HG03520 (cell line): ENCODE measurements at regions not wholly inside any gene's neighbourhood (a gene's known extent, or its start where the extent isn't known, plus 50 kb on each side); places are given as distances from the start of the nearest gene placed in this dataset.
"Not testable (repeated sequence)": the region's sequence is repeated elsewhere in the genome, so short reads cannot be mapped to it uniquely, and the experiment has no call there.

Experiments
- ATAC-seq: cut with Tn5 transposase; IDR thresholded peaks from one replicate; pipeline ENCODE4 v1.9.1; 2021; ENCODE audit warnings: mild to moderate bottlenecking, moderate library complexity; ENCODE audit not compliant: unreplicated experiment

DNA sequence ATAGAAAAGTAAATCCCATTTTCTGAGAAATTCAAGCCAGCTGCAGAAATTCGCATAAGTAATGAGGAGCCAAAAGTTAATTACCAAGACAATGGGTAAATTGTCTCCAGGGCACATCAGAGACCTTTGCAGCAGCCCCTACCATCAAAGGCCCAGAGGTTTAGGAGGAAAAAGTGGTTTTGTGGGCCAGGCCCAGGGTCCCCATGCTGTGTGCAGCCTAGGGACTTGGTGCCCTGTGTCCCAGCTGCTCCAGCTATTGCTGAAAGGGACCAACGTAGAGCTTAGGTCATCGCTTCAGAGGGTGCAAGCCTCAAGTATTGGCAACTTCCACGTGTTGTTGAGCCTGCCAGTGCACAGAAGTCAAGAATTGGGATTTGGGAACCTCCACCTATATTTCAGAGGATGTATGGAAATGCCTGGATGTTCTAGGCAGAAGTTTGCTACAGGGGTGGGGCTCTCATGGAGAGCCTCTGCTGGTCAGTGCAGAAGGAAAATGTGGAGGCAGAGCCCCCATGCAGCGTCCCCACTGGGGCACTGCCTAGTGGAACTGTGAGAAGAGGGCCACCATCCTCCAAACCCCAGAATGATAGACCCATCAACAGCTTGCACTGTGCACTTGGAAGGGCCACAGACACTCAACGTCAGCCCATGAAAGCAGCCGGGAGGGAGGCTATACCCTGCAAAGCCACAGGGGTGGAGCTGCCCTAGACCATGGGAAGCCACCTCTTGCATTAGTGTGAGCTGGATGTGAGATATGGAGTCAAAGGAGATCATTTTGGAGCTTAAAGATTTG lies 731.3 kb upstream of the GRAMD2B start:
- not testable (repeated sequence) for ATAC-seq

DNA sequence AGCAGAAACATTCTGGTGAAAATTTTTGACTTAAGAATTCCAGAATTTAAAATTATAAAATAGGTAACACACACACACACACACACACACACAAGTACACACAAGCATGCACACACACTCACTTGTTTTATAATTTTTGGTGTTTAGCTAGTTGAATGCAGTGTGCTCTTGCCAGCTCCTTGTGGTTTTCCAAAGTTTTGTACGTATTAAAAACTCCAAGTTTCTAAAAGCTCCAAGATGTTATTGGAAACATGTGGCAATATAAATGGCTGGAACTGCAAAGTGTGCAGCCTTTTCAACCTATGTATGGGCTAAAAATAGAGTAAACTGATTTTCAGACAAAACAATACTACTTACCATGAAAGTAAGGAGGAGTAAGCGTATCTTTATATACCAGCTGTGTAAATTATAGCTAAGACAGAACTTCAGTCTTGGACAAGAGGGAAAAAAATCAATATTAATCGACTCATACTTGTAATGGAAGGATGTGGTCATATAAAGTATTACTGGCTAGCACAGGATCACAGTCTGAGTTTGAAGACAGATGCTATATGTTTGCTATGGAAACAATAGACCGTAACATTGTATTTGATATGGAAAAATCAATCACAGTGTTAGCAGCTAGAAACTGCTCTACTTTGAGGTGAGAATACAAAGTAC lies 727.1 kb upstream of the GRAMD2B start:
- no peak for ATAC-seq

- ATAC-seq = no peak
Measured at GRCh38 chr5:125696762-125697161, 726.4 kb upstream of the GRAMD2B start.

DNA sequence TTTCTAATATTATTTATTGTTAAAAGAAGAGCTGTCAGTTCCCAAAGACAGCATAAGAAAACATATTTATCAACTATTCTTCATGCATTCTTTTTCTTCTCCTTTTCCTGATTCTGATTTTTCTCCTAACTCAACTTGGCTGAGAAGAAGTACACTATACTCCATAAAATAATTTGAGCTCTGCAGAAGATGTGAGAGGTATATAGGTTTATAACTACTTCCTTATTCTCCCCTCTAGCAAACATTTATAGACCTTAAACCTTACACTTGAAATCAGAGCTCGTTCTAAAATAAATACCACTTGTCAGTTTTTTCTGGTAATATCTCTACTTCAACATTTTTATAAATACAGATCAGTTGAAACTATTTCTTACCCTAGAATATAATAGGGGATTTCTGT lies 724.8 kb upstream of the GRAMD2B start:
- no peak for ATAC-seq

DNA sequence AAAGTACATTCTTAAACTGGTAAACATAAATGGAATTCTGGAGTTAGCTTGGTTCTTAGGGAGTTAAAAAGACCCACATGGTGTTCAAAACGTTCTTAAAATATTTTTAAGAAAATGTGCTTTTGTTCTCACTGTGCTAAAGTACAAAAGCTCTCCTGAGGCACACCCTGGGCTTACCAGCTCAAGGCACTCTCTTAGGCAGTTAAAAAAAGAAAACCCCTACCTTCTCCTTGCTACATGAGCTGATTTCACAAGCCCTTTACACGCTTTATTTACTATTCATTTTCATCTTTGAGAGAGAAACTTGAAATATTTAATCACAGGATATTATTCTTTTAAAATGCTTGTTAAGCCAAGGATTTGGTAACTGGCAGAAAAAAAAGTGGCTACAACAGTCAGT lies 723.3 kb upstream of the GRAMD2B start:
- no peak for ATAC-seq

- ATAC-seq = no peak
Measured at GRCh38 chr5:125700380-125700861, 722.8 kb upstream of the GRAMD2B start.

DNA sequence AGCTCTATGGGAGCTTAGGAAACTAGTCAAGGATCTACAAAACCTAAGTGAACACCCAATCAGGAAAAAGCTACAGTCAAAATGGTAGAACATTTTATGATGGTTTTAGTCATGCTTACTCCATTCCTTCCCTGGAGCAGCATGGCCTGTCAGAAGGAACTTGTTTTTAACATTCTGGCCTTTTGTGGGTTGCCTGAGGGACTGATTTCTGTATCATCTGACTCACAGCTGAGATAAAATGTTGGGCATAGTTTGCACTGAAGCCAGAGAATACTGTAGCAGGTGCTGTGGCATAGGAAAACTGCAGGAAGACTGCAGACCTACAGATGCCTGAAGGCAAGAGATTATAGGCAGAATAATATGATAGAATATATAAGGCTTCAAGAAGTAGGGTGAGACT lies 719.6 kb upstream of the GRAMD2B start:
- no peak for ATAC-seq

DNA sequence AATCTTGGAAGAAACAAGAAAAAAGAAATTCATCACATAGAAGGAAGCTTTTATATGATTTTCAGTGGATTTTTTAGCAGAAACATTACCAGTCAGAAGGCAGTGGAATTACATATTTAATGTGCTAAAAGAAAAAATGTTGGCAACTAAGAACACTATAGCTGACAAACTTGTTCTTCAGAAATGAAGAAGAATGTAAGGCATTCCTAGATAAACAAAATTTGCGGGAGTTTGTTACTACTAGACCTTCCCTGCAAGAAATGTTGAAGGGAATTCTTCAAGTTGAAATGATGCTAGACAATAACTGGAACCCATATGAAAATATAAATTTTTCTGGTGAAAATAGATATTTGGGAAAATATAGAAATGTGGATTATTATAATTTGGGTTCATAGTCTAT lies 718.3 kb upstream of the GRAMD2B start:
- ATAC-seq = no peak

- no peak for ATAC-seq
Measured at GRCh38 chr5:125708583-125708982, 714.6 kb upstream of the GRAMD2B start.

GRCh38 chr5:125710745-125711144 lies 712.5 kb upstream of the GRAMD2B start:
- no peak for ATAC-seq

- ATAC-seq = no peak
Measured at GRCh38 chr5:125712397-125712796, 710.8 kb upstream of the GRAMD2B start.

GRCh38 chr5:125713109-125713805 lies 710.0 kb upstream of the GRAMD2B start:
- ATAC-seq = no peak

- no peak for ATAC-seq
Measured at GRCh38 chr5:125715216-125715615, 708.0 kb upstream of the GRAMD2B start.

DNA sequence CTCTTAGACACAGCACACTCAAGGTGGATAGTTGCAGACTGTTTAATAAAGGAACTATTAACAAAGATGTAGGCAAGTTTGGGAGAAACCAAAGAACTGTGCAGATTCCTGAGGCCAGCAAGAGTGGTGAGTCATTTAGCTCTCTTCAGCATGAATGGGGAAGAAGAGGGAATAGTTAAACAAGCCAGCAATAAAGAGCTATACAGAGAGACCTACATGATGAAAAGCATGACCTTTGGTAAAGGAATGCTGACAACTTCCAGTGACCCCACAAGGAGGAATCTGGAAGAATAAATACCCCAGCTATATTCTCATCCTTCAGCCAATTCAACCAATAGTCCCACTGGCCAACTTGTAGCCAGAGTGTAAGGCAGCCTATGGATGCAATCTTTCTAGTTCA lies 706.0 kb upstream of the GRAMD2B start:
- no peak for ATAC-seq

DNA sequence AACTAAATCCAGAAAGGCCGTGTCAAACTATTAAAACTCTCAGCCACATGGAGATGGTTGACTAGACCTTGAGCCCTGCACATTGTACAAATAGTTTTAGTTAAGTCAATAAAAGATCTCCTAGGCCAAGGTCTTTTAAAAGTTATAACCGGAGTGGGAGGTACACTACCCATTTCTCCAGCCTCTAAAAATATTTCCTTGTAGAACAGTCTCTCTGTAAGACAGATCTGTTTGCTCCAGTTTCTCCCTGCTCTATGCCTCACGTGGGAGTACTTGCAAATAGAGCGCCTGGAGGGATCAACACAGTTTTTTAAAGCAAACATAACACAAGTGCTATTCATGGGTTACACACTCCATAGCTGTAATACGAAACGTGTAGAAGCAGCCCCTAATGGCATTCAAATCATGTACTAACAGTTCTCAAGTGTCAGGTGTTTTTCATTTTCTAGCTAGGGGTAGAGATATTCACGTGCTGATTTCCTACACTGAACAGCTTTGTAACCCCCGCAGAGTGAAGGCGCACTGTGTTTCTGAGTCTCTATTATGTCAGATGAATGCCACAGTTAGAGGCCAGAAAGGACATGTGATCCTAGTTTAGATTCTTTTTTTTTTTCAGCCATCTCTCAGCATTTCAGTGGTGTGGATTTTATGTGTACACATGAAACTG lies 703.4 kb upstream of the GRAMD2B start:
- ATAC-seq = no peak

DNA sequence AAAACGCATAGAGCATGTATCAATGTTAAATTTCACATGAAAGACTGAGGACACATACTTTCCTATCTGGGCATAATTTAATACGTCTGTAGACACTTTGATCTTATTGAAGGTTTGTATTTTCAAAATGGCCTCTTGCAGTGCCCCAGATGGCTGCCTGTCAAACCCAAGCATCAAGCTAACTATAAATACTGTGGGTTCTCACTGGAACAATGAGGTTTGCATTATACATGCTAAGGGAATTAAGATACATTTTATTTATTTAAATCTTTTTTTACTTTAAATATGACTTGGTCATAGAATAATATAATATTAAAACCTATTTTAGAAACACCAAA lies 702.9 kb upstream of the GRAMD2B start:
- no peak for ATAC-seq

DNA sequence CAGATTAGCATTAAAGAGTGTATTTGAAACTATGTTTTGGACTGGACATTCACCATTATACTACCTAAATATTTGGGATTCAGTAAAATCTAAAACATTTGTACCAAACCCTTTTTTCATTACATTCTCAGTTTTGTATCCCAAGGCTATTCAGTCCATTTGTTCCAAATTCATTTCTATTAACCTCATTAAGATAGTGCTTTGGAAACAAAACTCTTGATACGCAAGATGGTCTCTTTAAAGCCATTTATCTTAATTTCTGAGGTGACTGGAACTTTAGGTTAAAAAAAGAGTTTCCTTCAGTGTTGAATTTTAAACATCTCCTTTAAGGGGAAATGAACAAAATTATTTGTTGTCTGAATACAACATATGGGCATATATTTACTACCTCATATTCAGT lies 702.5 kb upstream of the GRAMD2B start:
- no peak for ATAC-seq

DNA sequence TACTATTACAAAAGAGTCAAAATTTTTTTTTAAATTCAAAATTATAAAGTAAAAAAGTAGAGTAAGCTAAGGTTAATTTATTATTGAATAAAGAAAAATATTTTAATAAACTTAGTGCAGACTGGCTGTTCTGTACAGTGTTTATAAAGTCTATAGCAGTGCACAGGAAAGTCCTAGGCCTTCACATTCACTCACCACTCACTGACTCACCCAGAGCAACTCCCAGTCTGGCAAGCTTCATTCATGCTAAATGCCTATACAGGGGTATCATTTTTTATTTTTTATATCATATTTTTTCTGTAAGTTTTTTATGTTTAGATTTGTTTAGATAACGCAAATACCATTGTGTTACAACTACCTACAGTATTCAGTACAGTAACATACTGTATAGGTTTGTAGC lies 700.7 kb upstream of the GRAMD2B start:
- ATAC-seq = no peak

DNA sequence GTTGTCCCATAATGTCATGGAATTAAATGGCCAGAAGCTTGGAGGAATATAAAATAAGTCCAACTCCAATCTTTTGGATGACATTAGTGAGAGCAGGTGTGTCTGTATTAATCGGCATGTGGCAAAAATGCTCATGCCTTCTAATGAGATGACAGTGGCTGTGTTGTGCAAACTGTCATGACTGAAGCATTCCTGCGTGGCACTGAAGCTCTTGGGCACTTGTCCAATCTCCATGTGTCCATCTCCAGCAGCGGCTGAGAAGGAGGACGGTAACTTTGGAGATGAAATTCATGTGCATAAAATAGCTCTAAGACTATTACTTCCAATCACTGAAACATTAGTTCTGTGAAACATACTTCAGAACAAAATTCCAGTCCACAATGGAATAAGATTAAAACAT lies 697.5 kb upstream of the GRAMD2B start:
- no peak for ATAC-seq

DNA sequence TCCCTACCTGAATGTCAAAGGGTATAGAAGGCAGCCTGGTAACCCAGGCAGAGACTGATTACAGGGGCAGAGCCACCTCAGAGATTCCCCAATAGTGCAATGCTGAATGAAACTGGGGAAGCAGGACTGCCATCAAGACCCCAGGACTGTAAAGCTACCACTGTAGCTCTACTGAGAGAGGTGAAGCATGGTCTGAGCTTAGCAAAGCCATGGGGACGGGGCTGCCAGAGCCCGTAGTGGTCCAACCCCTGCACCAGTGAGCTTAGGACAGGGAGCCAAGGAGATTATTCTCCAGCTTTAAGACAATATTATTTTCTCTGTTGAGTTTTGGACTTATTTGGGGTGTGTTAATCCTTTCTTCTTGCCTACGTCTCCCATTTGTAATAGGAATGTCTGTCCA lies 679.3 kb upstream of the GRAMD2B start:
- no peak for ATAC-seq

- no peak for ATAC-seq
Measured at GRCh38 chr5:125746917-125747316, 676.3 kb upstream of the GRAMD2B start.
